HG02623 (cell line): ENCODE measurements at regions not wholly inside any gene's neighbourhood (a gene's known extent, or its start where the extent isn't known, plus 50 kb on each side); places are given as distances from the start of the nearest gene placed in this dataset.
"Not testable (repeated sequence)": the region's sequence is repeated elsewhere in the genome, so short reads cannot be mapped to it uniquely, and the experiment has no call there.

ENCODE experiments used
- ATAC-seq: cut with Tn5 transposase; IDR thresholded peaks from one replicate; pipeline ENCODE4 v1.9.1; 2021; ENCODE audit warnings: moderate library complexity; ENCODE audit not compliant: unreplicated experiment

DNA sequence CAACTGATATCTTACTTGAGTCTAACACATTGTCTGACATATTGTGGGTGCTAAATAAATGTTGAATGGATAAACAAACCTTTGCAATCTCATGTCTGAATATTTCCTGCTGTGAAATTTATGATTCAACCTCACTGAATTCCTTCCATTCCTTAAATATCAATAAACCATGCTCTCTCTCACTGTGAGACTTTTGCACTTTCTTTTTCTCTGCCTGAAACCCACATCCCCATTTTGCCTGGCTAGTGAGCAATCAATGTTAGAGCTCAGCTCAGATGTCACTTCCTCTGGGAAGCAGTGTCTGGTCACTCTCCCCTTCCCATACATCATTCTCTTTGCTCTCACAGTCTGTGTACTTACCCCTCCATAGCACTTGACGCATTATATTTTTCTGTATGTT, 383.7 kb upstream of the TRPC7 start:
- no peak for ATAC-seq

DNA sequence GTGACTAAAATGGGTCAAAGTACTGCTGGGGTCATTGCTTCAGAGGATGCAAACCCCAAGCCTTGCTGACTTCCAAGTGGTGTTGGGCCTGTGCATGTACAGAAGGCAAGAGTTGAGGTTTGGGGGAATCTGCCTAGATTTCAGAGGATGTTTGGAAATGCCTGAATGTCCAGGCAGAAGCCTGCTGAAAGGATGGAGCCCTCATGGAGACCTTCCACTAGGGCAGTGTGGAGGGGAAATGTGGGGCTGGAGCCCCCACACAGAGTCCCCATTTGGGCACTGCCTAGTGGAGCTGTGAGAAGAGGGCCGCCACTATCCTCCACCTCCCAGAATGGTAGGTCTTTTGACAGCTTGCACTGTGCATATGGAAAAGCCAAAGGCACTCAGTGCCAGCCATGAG, 377.7 kb upstream of the TRPC7 start:
- ATAC-seq, result no peak

- no peak for ATAC-seq
Measured at GRCh38 chr5:136740228-136740627, 374.9 kb upstream of the TRPC7 start.

DNA sequence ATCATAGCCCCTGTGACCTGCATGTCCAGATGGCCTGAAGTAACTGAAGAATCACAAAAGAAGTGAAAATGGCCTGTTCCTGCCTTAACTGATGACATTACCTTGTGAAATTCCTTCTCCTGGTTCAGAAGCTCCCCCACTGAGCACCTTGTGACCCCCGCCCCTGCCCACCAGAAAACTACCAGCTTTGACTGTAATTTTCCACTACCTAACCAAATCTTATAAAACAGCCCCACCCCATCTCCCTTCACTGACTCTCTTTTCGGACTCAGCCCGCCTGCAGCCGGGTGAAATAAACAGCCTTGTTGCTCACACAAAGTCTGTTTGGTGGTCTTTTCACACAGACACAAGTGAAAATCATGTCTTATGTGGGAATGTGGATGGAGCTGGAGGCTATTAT, 373.9 kb upstream of the TRPC7 start:
- ATAC-seq, result not testable (repeated sequence)

GRCh38 chr5:136738829-136739228, 373.5 kb upstream of the TRPC7 start:
- no peak for ATAC-seq

GRCh38 chr5:136736021-136736420, 370.7 kb upstream of the TRPC7 start:
- ATAC-seq, result no peak

GRCh38 chr5:136735611-136736010, 370.3 kb upstream of the TRPC7 start:
- not testable (repeated sequence) for ATAC-seq

DNA sequence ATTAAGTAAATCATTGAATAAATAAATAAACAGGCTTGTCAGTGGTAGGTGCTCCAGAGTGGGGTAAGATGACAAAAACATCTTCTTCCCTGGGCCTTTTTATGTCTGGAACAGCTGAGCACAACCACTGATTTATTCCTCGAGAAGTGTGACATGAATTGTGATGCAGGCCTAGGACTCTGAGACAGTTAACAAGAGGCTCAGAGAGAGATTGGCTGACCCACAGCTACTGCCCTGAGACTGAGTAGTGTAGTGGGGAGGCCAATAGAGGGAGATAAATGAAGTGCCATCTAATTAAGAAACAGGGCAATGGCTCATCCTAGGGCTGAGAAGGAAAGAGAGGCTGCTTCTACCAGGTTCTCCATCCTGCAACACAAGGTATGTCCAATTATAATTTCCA, 369.3 kb upstream of the TRPC7 start:
- ATAC-seq, result no peak

DNA sequence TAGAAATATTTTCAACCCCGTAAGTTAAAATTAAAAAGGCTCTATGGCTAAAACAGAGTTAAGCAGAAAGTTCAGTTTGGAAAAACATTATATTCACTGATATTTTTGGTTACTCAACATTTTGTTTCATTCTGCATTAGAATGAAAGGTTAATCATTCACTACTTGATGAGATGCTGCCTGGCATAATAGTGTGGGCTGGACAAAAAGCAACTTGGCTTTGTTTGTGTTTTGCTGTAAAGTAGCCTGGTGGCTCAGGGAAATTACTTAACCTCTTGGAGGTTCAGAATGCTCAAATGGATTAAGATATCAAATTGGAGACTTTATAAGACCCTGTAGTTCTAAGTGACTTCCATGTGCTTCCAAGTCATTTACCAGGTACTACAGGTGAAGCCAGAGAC, 367.4 kb upstream of the TRPC7 start:
- no peak for ATAC-seq

- ATAC-seq, result no peak
Measured at GRCh38 chr5:136731241-136731900, 366.0 kb upstream of the TRPC7 start.

GRCh38 chr5:136730426-136730825, 365.1 kb upstream of the TRPC7 start:
- ATAC-seq, result no peak

DNA sequence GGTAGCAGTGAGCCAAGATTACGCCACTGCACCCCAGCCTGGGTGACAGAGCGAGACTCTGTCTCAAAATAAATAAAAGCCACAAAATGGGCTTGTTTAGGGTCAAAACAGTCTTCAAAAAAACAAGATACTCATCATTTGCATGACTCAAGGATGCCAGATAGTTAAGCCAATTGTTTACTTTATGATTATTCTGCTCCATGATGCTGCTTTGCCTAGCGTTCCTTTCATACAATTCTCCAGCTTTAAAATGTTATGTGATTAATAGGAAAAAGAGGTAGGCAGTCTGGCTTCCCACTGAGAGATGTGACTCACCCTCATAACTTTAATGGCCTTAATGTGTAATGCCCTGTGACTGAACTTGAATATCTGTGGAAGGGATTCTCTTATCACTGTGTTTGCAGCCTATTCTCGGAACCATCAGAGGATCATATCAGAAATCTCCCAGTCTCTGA, 364.6 kb upstream of the TRPC7 start:
- ATAC-seq, result no peak

DNA sequence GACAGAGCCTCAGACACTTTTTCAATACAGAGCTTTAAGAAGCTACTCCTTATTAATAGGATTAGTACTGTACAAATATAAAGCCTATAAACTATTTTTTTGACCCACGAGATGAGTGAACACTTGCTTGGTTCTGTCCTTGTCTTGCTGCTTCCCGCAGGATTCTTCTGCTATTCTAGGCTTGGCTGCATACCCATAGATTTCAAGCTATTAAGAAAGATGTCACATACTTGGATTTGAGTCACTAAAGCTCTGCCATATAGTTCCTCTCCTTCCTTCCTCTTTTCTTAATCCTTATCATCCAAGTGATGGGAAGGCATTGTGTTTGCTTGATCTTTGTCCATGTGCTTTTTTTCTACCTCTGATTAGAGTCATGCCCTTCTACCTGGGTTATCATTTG, 361.2 kb upstream of the TRPC7 start:
- no peak for ATAC-seq

DNA sequence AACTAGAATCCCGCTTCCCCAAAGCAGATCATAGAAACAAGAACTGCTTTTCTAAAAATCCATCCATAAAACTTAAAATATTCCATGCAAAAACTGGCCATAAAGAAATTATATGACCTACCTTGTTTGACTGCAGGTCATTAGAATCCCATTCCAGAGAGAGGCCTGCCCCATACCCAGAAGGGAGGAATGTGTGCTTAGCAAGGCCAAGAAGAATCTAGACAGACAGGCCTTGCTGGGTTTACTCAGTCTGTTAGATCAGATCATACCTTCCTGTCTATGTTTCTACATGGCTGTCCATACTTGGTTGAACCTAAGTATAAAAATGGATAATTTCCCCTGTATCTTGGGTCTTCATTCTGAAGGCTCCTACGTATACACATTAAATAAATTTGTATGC, 358.8 kb upstream of the TRPC7 start:
- ATAC-seq, result no peak

GRCh38 chr5:136722581-136722980, 357.2 kb upstream of the TRPC7 start:
- no peak for ATAC-seq

GRCh38 chr5:136722086-136722485, 356.7 kb upstream of the TRPC7 start:
- no peak for ATAC-seq

- no peak for ATAC-seq
Measured at GRCh38 chr5:136720674-136721073, 355.3 kb upstream of the TRPC7 start.

GRCh38 chr5:136717917-136718316, 352.6 kb upstream of the TRPC7 start:
- ATAC-seq, result no peak

GRCh38 chr5:136714286-136714685, 348.9 kb upstream of the TRPC7 start:
- ATAC-seq, result no peak

- ATAC-seq, result no peak
Measured at GRCh38 chr5:136712628-136713027, 347.3 kb upstream of the TRPC7 start.

- no peak for ATAC-seq
Measured at GRCh38 chr5:136710834-136711233, 345.5 kb upstream of the TRPC7 start.

- ATAC-seq, result no peak
Measured at GRCh38 chr5:136703706-136704105, 338.4 kb upstream of the TRPC7 start.

DNA sequence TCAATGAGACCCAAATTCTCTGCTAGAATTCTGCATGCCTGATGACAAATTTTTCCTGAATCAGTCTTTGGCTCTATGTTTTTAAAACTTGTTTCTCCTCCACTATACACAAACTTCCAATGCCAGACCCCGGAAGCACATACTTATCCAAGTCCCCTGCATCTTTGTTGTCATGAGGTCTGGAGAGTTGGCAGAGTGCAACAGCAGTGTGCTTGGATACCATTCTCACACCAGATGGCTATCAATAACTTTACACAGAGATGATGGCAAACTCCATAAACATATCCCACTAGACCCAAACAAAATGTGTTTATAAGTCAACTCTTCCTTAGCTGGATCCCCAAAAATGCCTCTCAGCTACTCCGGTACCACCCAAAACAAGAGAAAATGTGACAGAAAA, 337.7 kb upstream of the TRPC7 start:
- ATAC-seq, result no peak
